HG02943 (cell line): ENCODE measurements at regions not wholly inside any gene's neighbourhood (a gene's known extent, or its start where the extent isn't known, plus 50 kb on each side); places are given as distances from the start of the nearest gene placed in this dataset.
"Not testable (repeated sequence)": the region's sequence is repeated elsewhere in the genome, so short reads cannot be mapped to it uniquely, and the experiment has no call there.

ENCODE experiments used
- ATAC-seq: cut with Tn5 transposase; IDR thresholded peaks from one replicate; pipeline ENCODE4 v1.9.1; 2021; ENCODE audit warnings: mild to moderate bottlenecking, low read depth, moderate library complexity; ENCODE audit not compliant: unreplicated experiment

GRCh38 chr4:19194672-19195071 lies 1057.0 kb upstream of the SLIT2 start:
- no peak for ATAC-seq

DNA sequence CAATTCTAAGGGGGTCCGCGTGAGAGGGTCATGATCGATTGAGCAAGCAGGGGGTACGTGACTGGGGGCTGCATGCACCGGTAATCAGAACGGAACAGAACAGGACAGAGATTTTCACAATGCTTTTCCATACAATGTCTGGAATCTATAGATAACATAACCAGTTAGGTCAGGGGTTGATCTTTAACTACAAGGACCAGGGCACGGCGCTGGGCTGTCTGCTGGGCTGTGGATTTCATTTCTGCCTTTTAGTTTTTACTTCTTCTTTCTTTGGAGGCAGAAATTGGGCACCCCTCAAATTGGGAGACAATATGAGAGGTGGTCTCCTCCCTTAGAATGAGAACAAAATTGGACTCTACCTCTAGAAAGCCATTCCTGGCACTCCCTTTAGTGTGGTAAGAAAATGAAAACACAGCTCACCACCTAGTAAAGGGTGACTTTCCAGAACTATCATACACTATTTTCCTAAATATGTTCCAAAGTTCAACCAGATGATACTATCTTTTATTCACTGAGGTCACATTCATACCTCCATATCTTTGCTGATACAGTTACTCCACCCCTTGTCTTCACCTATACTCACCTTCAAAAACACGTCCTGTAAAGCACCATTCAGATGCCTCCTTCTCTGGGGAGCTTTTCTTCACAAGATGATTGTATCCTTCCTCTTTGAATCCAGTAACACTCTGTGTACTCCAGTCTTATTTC lies 1058.3 kb upstream of the SLIT2 start:
- no peak for ATAC-seq

DNA sequence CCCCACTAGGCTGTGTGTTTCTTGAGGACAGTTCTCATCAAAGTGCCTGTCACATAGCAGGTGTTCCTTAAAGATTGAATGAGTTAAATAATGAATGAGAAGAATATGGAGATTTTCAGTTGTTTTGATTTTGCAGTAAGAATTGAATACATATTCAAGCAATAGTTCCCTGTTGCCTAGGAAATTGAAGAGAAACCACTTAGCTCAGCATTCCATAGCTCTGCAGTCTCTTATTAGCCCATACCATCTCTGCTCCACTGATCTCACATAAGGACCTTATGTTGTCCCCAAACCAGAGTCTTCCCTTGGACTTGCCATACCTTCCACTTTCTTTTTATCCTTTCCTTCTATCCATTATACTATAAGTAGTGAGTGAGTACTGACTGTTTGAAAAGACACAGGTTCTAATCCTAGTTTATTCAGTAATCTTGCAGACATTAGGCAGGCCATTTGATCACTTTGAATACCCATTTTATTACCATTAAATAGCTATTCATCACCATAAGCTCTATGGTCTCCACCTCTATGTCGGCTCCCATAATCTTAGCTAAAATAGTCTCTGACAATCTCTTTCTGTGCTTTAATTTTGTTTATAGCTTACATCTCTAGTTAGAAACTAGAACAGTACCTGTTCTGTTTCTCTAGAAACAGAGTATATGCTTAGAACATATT lies 1059.6 kb upstream of the SLIT2 start:
- no peak for ATAC-seq

DNA sequence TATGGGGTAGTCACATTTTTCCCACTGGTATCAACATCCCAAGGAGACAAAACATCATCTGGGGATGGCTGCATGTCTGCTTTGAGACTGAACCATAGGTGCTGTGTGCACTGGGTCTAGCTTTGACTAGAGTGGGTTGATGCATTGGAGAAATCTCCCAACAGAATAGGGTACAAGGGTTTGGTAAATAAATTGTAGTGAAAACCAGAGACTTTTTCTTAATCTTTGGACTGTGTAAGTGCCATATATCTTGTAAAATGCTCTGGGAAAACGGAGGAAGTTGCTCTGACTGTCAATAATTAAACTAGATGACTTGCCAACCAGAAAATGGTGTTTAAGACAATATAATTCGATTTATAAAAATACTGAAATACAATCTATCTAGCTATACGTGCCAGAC lies 1064.0 kb upstream of the SLIT2 start:
- no peak for ATAC-seq

DNA sequence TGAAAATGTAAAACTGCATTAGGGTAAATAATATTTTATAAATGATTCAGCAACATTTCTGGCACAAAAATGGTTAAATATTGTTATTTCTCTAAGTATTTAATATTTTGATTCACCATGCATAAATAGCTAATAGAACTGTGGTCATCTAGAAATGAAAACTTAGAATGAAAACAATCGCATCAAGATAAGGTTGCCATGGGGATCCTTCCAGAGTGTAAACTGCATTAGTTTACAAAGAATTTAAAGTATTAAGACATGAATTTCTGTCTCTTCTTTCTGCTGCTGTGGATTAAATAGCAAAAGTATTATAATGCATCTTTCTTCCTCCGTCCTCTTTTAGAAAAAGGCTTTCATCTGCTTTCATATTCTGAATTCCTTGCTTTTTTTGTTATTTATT lies 1064.6 kb upstream of the SLIT2 start:
- ATAC-seq: no peak

- ATAC-seq: not testable (repeated sequence)
Observed at GRCh38 chr4:19181631-19182030, 1070.1 kb upstream of the SLIT2 start.

DNA sequence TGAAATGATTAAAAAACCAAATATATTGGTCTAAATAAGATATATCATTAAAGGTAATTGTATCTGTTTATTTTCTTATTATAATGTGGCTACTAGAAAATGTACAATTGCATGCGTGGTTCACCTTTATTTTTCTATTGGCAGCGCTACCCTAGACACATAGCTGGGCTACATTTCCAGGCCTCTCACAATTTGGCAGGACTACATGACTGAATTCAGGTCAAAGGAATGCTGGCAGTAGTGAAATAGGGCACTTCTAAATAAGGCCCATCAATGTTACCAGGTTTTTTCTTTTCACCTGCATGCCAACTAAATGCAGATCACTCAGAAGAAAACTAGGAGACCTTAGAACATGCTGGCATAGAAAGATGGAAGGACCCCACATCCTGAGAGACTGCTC lies 1072.9 kb upstream of the SLIT2 start:
- ATAC-seq: no peak

GRCh38 chr4:19177616-19178015 lies 1074.1 kb upstream of the SLIT2 start:
- ATAC-seq: no peak

DNA sequence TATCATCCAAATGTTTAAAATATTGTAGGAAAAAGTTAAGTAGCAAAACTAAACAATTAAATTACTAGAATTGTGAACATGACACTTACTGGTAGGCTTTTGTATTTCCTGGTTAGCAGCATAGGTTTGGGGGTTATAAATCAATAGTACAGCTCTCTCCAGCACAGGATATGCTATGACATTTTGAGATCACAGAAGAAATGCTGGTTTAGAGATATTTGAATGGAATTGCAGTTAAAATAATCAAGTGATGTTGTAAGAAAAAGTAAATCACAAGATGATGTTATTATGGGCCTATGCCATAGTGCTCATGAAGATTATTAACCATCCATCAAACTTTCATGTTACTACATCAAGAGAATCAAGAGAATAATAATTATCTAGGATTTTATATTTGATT lies 1079.9 kb upstream of the SLIT2 start:
- no peak for ATAC-seq

GRCh38 chr4:19167311-19167710 lies 1084.4 kb upstream of the SLIT2 start:
- ATAC-seq: no peak

DNA sequence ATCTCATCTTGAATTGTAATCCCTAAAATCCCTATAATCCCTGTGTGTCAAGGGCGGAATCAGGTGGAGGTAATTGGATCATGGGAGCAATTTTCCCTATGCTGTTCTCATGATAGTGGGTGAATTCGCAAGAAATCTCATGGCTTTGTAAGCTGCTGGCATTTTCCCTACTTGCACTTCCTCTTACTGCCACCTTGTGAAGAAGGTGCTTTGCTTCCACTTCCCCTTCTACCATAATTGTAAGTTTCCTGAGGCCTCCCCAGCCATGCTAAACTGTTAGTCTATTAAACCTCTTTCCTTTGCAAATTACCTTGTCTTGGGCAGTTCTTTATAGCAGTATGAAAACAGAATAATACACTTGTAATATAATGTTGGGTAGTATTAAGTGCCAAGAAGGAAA lies 1087.4 kb upstream of the SLIT2 start:
- no peak for ATAC-seq

GRCh38 chr4:19159874-19160273 lies 1091.8 kb upstream of the SLIT2 start:
- ATAC-seq: no peak

DNA sequence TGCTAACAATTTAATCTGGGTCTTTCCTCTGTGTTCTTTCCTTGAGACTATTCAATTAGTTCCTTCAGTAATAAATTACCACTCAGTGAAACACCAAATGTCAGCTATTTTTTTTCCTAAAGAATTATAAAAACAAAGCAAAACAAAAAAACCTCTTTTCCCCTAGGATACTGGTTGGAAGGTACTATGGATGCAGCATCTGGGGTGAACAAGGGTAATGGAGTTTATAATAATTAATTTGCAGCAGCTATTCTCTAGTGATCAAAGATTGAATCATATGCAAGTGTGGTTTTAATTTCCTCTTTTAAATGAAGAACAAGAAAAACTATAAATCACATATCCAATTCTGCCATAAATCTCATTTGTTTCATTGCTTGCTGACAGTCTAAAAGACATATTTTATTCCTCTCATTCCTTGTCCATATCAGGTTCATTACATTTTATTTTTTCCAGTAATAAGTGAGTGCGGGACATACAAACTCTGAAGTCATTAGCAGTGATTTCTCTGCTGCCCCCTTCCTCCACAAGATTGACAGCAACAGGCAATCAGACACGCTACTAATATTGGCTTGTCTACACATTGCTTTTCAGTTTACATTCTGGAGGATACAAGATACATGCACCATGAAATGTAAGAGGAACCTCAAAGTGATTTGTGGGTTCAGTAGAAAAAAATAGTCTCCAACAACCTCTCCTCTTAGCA lies 1093.4 kb upstream of the SLIT2 start:
- no peak for ATAC-seq

GRCh38 chr4:19156786-19157185 lies 1094.9 kb upstream of the SLIT2 start:
- ATAC-seq: no peak

- ATAC-seq: no peak
Observed at GRCh38 chr4:19155568-19155967, 1096.1 kb upstream of the SLIT2 start.

DNA sequence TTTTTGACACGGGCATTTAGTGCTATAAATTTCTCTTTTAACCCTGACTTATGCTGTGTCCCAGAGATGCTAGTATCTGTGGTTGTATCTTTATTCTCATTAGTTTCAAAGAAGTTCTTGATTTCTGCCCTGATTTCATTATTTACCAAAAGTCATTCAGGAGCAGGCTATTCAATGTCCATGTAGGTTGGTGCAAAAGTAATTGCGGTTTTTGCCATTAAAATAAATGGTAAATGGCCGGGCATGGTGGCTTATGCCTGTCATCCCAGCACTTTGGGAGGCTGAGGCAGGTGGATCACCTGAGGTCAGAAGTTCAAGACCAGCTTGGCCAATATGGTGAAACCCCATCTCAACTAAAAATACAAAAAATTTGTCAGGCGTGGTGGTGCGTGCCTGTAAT lies 1097.4 kb upstream of the SLIT2 start:
- ATAC-seq: not testable (repeated sequence)

DNA sequence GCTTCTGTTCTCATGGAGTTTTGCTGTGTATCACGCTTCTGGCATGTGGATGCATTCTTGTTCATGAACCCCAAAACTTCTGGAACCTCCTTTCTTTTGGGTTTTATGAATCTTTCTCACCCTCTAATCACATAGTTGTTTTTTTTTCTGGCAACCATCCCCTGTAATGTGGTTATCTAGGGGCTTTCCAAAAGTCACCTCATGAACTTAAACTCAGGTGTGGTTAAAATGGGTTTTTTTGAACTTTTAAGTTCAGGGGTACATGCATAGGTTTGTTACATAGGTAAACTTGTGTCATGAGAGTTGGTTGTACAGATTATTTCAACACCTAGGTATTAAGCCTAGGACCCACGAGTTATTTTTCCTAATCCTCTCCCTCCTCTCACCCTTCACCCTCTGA lies 1099.4 kb upstream of the SLIT2 start:
- no peak for ATAC-seq

DNA sequence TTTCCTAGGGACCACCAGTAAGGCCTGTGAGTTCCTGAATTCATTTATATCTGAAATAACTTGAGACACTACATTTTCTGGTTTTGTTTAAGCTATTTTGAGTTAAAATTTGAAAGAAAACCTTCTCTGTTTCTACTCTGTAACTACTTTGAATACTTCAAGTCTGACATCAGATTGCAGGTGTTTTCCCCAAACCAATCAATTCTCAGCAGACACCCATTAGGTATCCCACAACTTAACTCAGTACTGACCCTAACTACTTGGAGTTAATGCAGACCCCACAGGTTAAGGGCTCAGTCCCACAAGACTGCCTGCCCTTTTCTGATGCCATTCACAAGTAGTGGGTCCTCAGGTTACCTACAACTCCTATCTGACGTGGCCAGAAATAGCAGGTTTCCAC lies 1100.0 kb upstream of the SLIT2 start:
- no peak for ATAC-seq

- no peak for ATAC-seq
Observed at GRCh38 chr4:19146038-19146437, 1105.7 kb upstream of the SLIT2 start.

GRCh38 chr4:19135895-19136633 lies 1114.5 kb upstream of the LCORL start:
- no peak for ATAC-seq

- no peak for ATAC-seq
Observed at GRCh38 chr4:19134685-19135084, 1113.1 kb upstream of the LCORL start.
